ENCODE measurements at regions not wholly inside any gene's neighbourhood (a gene's known extent, or its start where the extent isn't known, plus 50 kb on each side); places are given as distances from the start of the nearest gene placed in this dataset.

GRCh38 chr13:22103046-22104027 is 432.5 kb downstream of the FGF9 start:
- DNase-seq: no peak

GRCh38 chr13:22106058-22106457 is 435.2 kb downstream of the FGF9 start:
- DNase-seq: no peak

- no peak for DNase-seq
Observed at GRCh38 chr13:22107549-22107948, 436.7 kb downstream of the FGF9 start.

- no peak for DNase-seq
Observed at GRCh38 chr13:22108283-22108942, 437.5 kb downstream of the FGF9 start.

GRCh38 chr13:22108979-22109378 is 438.1 kb downstream of the FGF9 start:
- no peak for DNase-seq

GRCh38 chr13:22110368-22110767 is 439.5 kb downstream of the FGF9 start:
- no peak for DNase-seq

- DNase-seq: no peak
Observed at GRCh38 chr13:22111152-22111783, 440.4 kb downstream of the FGF9 start.

GRCh38 chr13:22111961-22112360 is 441.1 kb downstream of the FGF9 start:
- DNase-seq: no peak

GRCh38 chr13:22112956-22113745 is 442.3 kb downstream of the FGF9 start:
- no peak for DNase-seq

- no peak for DNase-seq
Observed at GRCh38 chr13:22114630-22115311, 443.9 kb downstream of the FGF9 start.

GRCh38 chr13:22118158-22118557 is 447.3 kb downstream of the FGF9 start:
- no peak for DNase-seq

- DNase-seq: no peak
Observed at GRCh38 chr13:22120646-22121045, 449.8 kb downstream of the FGF9 start.

- no peak for DNase-seq
Observed at GRCh38 chr13:22121146-22121739, 450.4 kb downstream of the FGF9 start.

GRCh38 chr13:22126433-22127021 is 455.7 kb downstream of the FGF9 start:
- no peak for DNase-seq

- no peak for DNase-seq
Observed at GRCh38 chr13:22127277-22128164, 456.6 kb downstream of the FGF9 start.

GRCh38 chr13:22128441-22129408 is 457.9 kb downstream of the FGF9 start:
- no peak for DNase-seq

GRCh38 chr13:22130254-22130653 is 459.4 kb downstream of the FGF9 start:
- DNase-seq: no peak

- DNase-seq: no peak
Observed at GRCh38 chr13:22134261-22134660, 463.4 kb downstream of the FGF9 start.

- no peak for DNase-seq
Observed at GRCh38 chr13:22135446-22135845, 464.6 kb downstream of the FGF9 start.

Data from activated naive CD4-positive, alpha-beta T cell treated with anti-CD3 and anti-CD28 coated beads, Interleukin-2, amount 50 U/mL, for 16 hours (primary cell).